ENCODE measurements at regions not wholly inside any gene's neighbourhood (a gene's known extent, or its start where the extent isn't known, plus 50 kb on each side); places are given as distances from the start of the nearest gene placed in this dataset.

GRCh38 chr5:98497418-98497817 is 276.0 kb upstream of the RGMB start:
- Histone ChIP-seq H3K4me2 (ENCODE audit: low read length) (no peak overlapping the region), H3K27me3 (ENCODE audit: insufficient read depth, low read length) (no peaks in the 10 kb centered on the region), H3K79me2 (ENCODE audit: insufficient read depth, low read length) (no peaks in the 10 kb centered on the region), H3K27ac (ENCODE audit: low read depth, low read length, poor library complexity, severe bottlenecking) (no peak overlapping the region), H3K4me3 (ENCODE audit: low read depth, low read length, poor library complexity, severe bottlenecking) (no peak overlapping the region), H4K20me1 (ENCODE audit: insufficient read depth, low read length) (no peaks in the 10 kb centered on the region), H3K4me1 (ENCODE audit: insufficient read depth, low read length, severe bottlenecking) (no peaks in the 10 kb centered on the region), H3K9ac (ENCODE audit: low read length) (no peak overlapping the region), H2AFZ (ENCODE audit: low read length) (no peak overlapping the region), H3K9me3 (ENCODE audit: low read length) (no peaks in the 10 kb centered on the region), H3F3A (ENCODE audit: insufficient read depth, low read length) (no peaks in the 10 kb centered on the region), H3K36me3 (ENCODE audit: insufficient read depth, low read length) (no peaks in the 10 kb centered on the region), H3K9me2 (ENCODE audit: low read depth, low read length) (no peaks in the 10 kb centered on the region)
- TF ChIP-seq CTCF (IDR thresholded peaks at IDR 0.05; ENCODE audit: low read length) = no peak
- no peak for TF ChIP-seq EZH2 (IDR thresholded peaks at IDR 0.05; ENCODE audit: borderline replicate concordance, low read length)

- Histone ChIP-seq H2AFZ (ENCODE audit: low read length) (no peak overlapping the region), H3F3A (ENCODE audit: insufficient read depth, low read length) (no peaks in the 10 kb centered on the region), H3K4me3 (ENCODE audit: low read depth, low read length, poor library complexity, severe bottlenecking) (no peak overlapping the region), H3K4me2 (ENCODE audit: low read length) (no peak overlapping the region), H3K9ac (ENCODE audit: low read length) (no peak overlapping the region), H3K4me1 (ENCODE audit: insufficient read depth, low read length, severe bottlenecking) (no peaks in the 10 kb centered on the region), H3K36me3 (ENCODE audit: insufficient read depth, low read length) (no peaks in the 10 kb centered on the region), H3K27me3 (ENCODE audit: insufficient read depth, low read length) (no peaks in the 10 kb centered on the region), H4K20me1 (ENCODE audit: insufficient read depth, low read length) (no peaks in the 10 kb centered on the region), H3K79me2 (ENCODE audit: insufficient read depth, low read length) (no peaks in the 10 kb centered on the region), H3K27ac (ENCODE audit: low read depth, low read length, poor library complexity, severe bottlenecking) (no peak overlapping the region), H3K9me3 (ENCODE audit: low read length) (no peaks in the 10 kb centered on the region), H3K9me2 (ENCODE audit: low read depth, low read length) (no peaks in the 10 kb centered on the region)
- TF ChIP-seq EZH2 (IDR thresholded peaks at IDR 0.05; ENCODE audit: borderline replicate concordance, low read length) = no peak
- TF ChIP-seq CTCF (IDR thresholded peaks at IDR 0.05; ENCODE audit: low read length) = no peak
Measured at GRCh38 chr5:98498028-98498427, 275.4 kb upstream of the RGMB start.

- H3K79me2 ChIP-seq (ENCODE audit: insufficient read depth, low read length) = no peaks in the 10 kb centered on the region
- H3K9me2 ChIP-seq (ENCODE audit: low read depth, low read length) = no peaks in the 10 kb centered on the region
- H3K9me3 ChIP-seq (ENCODE audit: low read length) = no peaks in the 10 kb centered on the region
- no peaks in the 10 kb centered on the region for H3K4me1 ChIP-seq (ENCODE audit: insufficient read depth, low read length, severe bottlenecking)
- H2AFZ ChIP-seq (ENCODE audit: low read length) = no peak overlapping the region
- H3K36me3 ChIP-seq (ENCODE audit: insufficient read depth, low read length) = no peaks in the 10 kb centered on the region
- no peak overlapping the region for H3K4me3 ChIP-seq (ENCODE audit: low read depth, low read length, poor library complexity, severe bottlenecking)
- no peak overlapping the region for H3K27ac ChIP-seq (ENCODE audit: low read depth, low read length, poor library complexity, severe bottlenecking)
- no peaks in the 10 kb centered on the region for H3K27me3 ChIP-seq (ENCODE audit: insufficient read depth, low read length)
- H4K20me1 ChIP-seq (ENCODE audit: insufficient read depth, low read length) = no peaks in the 10 kb centered on the region
- no peak overlapping the region for H3K4me2 ChIP-seq (ENCODE audit: low read length)
- no peaks in the 10 kb centered on the region for H3F3A ChIP-seq (ENCODE audit: insufficient read depth, low read length)
- no peak overlapping the region for H3K9ac ChIP-seq (ENCODE audit: low read length)
- no peak for TF ChIP-seq CTCF (IDR thresholded peaks at IDR 0.05; ENCODE audit: low read length)
- no peak for TF ChIP-seq EZH2 (IDR thresholded peaks at IDR 0.05; ENCODE audit: borderline replicate concordance, low read length)
Measured at GRCh38 chr5:98499892-98500291, 273.6 kb upstream of the RGMB start.

All from OCI-LY1 (cell line).